GM12878 (cell line): ENCODE measurements at regions not wholly inside any gene's neighbourhood (a gene's known extent, or its start where the extent isn't known, plus 50 kb on each side); places are given as distances from the start of the nearest gene placed in this dataset.

Experiments
- ATAC-seq: fragments of 200-7000 bp; cut with Tn5 transposase; 3 replicates; pipeline ENCODE4 v1.9.1; 2020; ENCODE audit warnings: mild to moderate bottlenecking, moderate library complexity
- BruUV-seq: library from RNA; stranded (reverse); fragments of 400-500 nt; replicated peaks from 2 replicates; lab custom pipeline; 2021; lab: Mats Ljungman, UMichigan
- CTCF ChIA-PET: fragments of 300-600 bp; sonication (Branson Sonifier 250); formaldehyde crosslinking; extraction: SDS; loops from one replicate; lab custom pipeline; 2021; ENCODE audit warnings: inconsistent platforms; lab: Yijun Ruan, JAX
- POLR2A ChIA-PET: fragments of 350-600 bp; formaldehyde crosslinking; extraction: SDS; loops from one replicate; lab custom pipeline; 2021; ENCODE audit warnings: inconsistent platforms; lab: Charles Lee
- RAD21 ChIA-PET: fragments of 300-600 bp; sonication (Branson Sonifier 250); formaldehyde crosslinking; loops from one replicate; lab custom pipeline; 2023; ENCODE audit warnings: antibody characterized with exemption; ENCODE audit not compliant: unreplicated experiment; lab: Charles Lee
- SMC1A ChIA-PET: fragments of 300-600 bp; sonication (Branson Sonifier 250); formaldehyde crosslinking; loops from one replicate; lab custom pipeline; 2023; ENCODE audit not compliant: unreplicated experiment, uncharacterized antibody; lab: Charles Lee
- DNase-seq: peaks from one replicate; pipeline ENCODE4 v3.0.0-alpha.2; 2011; ENCODE audit warnings: low read depth, low spot score
- FAIRE-seq: peaks from 3 replicates; lab custom pipeline; 2011; peaks lifted over from hg19 to GRCh38; lab: Jason Lieb, UNC
- H2AFZ ChIP-seq: 2 replicates; pipeline ENCODE4 v1.6.0; 2011; ENCODE audit warnings: low read depth, low read length, control low read depth; ENCODE audit not compliant: control insufficient read depth
- H3K27ac ChIP-seq: 2 replicates; pipeline ENCODE4 v1.5.1; 2011; ENCODE audit warnings: control low read depth; ENCODE audit not compliant: control insufficient read depth, insufficient read depth
- H3K27me3 ChIP-seq, 2 experiments: replicated peaks in 1 of 2; 2 replicates each; pipeline versions ENCODE4 v1.6.0 to v1.6.1; 2011; ENCODE audit warnings: low read length in 1 of 2; ENCODE audit not compliant: control insufficient read depth in 2 of 2, insufficient read depth in 2 of 2
- H3K36me3 ChIP-seq, 2 experiments: 2 replicates each; pipeline ENCODE4 v1.5.1; 2011; ENCODE audit warnings: low read length in 1 of 2; ENCODE audit not compliant: control insufficient read depth in 2 of 2, insufficient read depth in 2 of 2
- H3K4me1 ChIP-seq: 2 replicates; pipeline ENCODE4 v1.6.1; 2011; ENCODE audit warnings: mild to moderate bottlenecking, low read length, moderate library complexity, mixed read lengths; ENCODE audit not compliant: control insufficient read depth, insufficient read depth
- H3K4me2 ChIP-seq: 2 replicates; pipeline ENCODE4 v1.6.0; 2011; ENCODE audit warnings: control low read depth; ENCODE audit not compliant: control insufficient read depth, insufficient read depth
- H3K4me3 ChIP-seq: fragments of 200-600 bp; sonication (generic); 2 replicates; pipeline ENCODE4 v1.5.1; 2016
- H3K79me2 ChIP-seq: 2 replicates; pipeline ENCODE4 v1.6.0; 2011; ENCODE audit warnings: low read length; ENCODE audit not compliant: control insufficient read depth, insufficient read depth
- H3K9ac ChIP-seq: 2 replicates; pipeline ENCODE4 v1.8.0; 2011; ENCODE audit warnings: low read length, control low read depth, mixed read lengths; ENCODE audit not compliant: control insufficient read depth, insufficient read depth
- H3K9me3 ChIP-seq: replicated peaks from 3 replicates; pipeline ENCODE4 v1.5.1; 2011; ENCODE audit warnings: mild to moderate bottlenecking, low read length; ENCODE audit not compliant: control insufficient read depth, insufficient read depth
- H4K20me1 ChIP-seq: 2 replicates; pipeline ENCODE4 v1.6.0; 2011; ENCODE audit not compliant: control insufficient read depth, insufficient read depth
- BHLHE40 ChIP-seq, 2 experiments: fragments of 450-650 bp in 1 of 2; IDR thresholded peaks; 2 replicates each; pipeline ENCODE4 v1.6.1; 2011 to 2017; ENCODE audit warnings: low read depth in 2 of 2, borderline replicate concordance in 1 of 2, improper control_type of control experiment in 1 of 2, low read length in 1 of 2, mild to moderate bottlenecking in 1 of 2
- EED ChIP-seq: sonication (generic); IDR thresholded peaks from 2 replicates; pipeline ENCODE4 v1.6.1; 2016; ENCODE audit warnings: antibody characterized with exemption, low read depth
- EGR1 ChIP-seq, 2 experiments: IDR thresholded peaks; 1 replicate in 1 of 2; 2 replicates in 1 of 2; pipeline ENCODE4 v1.6.1; 2011 to 2012; ENCODE audit warnings: low read depth in 2 of 2, low read length in 2 of 2, borderline replicate concordance in 1 of 2, mild to moderate bottlenecking in 1 of 2, moderate library complexity in 1 of 2
- JUND ChIP-seq: IDR thresholded peaks from 2 replicates; pipeline ENCODE4 v1.6.1; 2012; ENCODE audit warnings: low read depth, mild to moderate bottlenecking, low read length, improper control_type of control experiment, moderate library complexity
- MEF2A ChIP-seq: IDR thresholded peaks from 2 replicates; pipeline ENCODE4 v1.6.1; 2011; ENCODE audit warnings: low read depth, mild to moderate bottlenecking, low read length, moderate library complexity; ENCODE audit not compliant: insufficient read depth
- NBN ChIP-seq: fragments of 450-650 bp; IDR thresholded peaks from 2 replicates; pipeline ENCODE4 v1.6.1; 2016
- NFXL1 ChIP-seq: fragments of 450-650 bp; IDR thresholded peaks from 2 replicates; pipeline ENCODE4 v1.6.1; 2017; ENCODE audit warnings: antibody characterized with exemption, mild to moderate bottlenecking, borderline replicate concordance
- RAD21 ChIP-seq: IDR thresholded peaks from 2 replicates; pipeline ENCODE4 v1.6.1; 2011; ENCODE audit warnings: mild to moderate bottlenecking, low read depth, low read length, moderate library complexity; ENCODE audit not compliant: insufficient read depth
- RAD51 ChIP-seq: fragments of 450-650 bp; IDR thresholded peaks from 2 replicates; pipeline ENCODE4 v1.6.1; 2016; ENCODE audit warnings: moderate library complexity, mild to moderate bottlenecking, inconsistent platforms
- SUPT20H ChIP-seq: IDR thresholded peaks from 2 replicates; pipeline ENCODE4 v1.6.1; 2011; ENCODE audit warnings: low read depth, mild to moderate bottlenecking, low read length, moderate library complexity, borderline replicate concordance; ENCODE audit not compliant: control insufficient read depth
- TCF12 ChIP-seq: IDR thresholded peaks from 2 replicates; pipeline ENCODE4 v1.6.1; 2011; ENCODE audit warnings: low read depth, mild to moderate bottlenecking, low read length
- WGBS: methylation state at CpG from one replicate; pipeline ENCODE4 v1.1.6; 2016; ENCODE audit warnings: low lambda C conversion rate; ENCODE audit not compliant: insufficient replicate concordance, insufficient coverage; ENCODE audit errors: missing lambda C conversion rate; 5-methylcytosine and 5-hydroxymethylcytosine counted together
- in situ Hi-C: fragments of 300-500 bp; cut with MboI; formaldehyde crosslinking; loops from 9 replicates; pipeline ENCODE4 v1.14.3; 2018; ENCODE audit warnings: mixed read lengths
- intact Hi-C: fragments of 100-400 bp; cut with micrococcal nuclease; formaldehyde crosslinking; loops from one replicate; pipeline ENCODE4 v1.14.2; 2022; ENCODE audit not compliant: unreplicated experiment
- TF ChIP-seq, protein P1 (sequence below): fragments of 450-650 bp; IDR thresholded peaks from 2 replicates; pipeline ENCODE4 v1.6.1; 2017; ENCODE audit warnings: antibody characterized with exemption, mild to moderate bottlenecking, moderate library complexity
- TF ChIP-seq, protein P2 (sequence below): IDR thresholded peaks from 2 replicates; pipeline ENCODE4 v1.6.1; 2012; ENCODE audit warnings: low read depth, low read length, improper control_type of control experiment
- TF ChIP-seq, protein P3 (sequence below): fragments of 450-650 bp; IDR thresholded peaks from 2 replicates; pipeline ENCODE4 v1.6.1; 2014; ENCODE audit warnings: mild to moderate bottlenecking

DNA sequence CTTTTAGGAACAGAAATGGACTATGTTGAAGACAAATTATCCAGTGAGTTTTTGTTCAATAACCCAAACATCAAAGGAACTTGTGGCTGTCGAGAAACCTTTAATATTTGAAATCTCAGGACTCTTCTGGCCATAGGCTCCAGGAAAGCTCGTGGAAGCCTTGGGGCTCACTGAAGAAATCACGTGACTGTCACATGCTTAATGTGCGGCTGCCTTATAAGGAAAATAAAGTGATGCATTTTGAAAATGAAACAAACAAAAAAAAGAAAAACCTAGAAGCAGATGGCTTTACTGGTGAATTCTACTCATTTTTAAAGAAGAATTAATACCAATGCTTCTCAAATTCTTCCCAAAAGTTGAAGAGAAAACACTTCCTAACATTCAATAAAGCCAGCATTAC is 228.4 kb upstream of the RAB4A start:
- Histone ChIP-seq H3K9me3 (no peaks in the 10 kb centered on the region), H3K4me3 (no peak overlapping the region), H3K4me2 (no peak overlapping the region), H3K4me1 (no peaks in the 10 kb centered on the region), H3K27ac (no peak overlapping the region), H3K36me3 (no peaks in the 10 kb centered on the region), H3K9ac (no peak overlapping the region), H3K79me2 (no peaks in the 10 kb centered on the region), H3K27me3 (peaks cover 0 to 2% of the 10 kb centered on the region in 2 experiments; a peak in 3 of 4 replicates), H4K20me1 (no peaks in the 10 kb centered on the region), H2AFZ (no peak overlapping the region)
- in situ Hi-C loops (no loop called here), intact Hi-C loops (no loop called here)
- SMC1A ChIA-PET = no interaction called here
- DNase-seq (no peak), ATAC-seq (no peak), FAIRE-seq (no peak)
- POLR2A ChIA-PET = no interaction called here
- no TSS peak for BruUV-seq
- RAD21 ChIA-PET = no interaction called here
- TF ChIP-seq, protein P1, sequence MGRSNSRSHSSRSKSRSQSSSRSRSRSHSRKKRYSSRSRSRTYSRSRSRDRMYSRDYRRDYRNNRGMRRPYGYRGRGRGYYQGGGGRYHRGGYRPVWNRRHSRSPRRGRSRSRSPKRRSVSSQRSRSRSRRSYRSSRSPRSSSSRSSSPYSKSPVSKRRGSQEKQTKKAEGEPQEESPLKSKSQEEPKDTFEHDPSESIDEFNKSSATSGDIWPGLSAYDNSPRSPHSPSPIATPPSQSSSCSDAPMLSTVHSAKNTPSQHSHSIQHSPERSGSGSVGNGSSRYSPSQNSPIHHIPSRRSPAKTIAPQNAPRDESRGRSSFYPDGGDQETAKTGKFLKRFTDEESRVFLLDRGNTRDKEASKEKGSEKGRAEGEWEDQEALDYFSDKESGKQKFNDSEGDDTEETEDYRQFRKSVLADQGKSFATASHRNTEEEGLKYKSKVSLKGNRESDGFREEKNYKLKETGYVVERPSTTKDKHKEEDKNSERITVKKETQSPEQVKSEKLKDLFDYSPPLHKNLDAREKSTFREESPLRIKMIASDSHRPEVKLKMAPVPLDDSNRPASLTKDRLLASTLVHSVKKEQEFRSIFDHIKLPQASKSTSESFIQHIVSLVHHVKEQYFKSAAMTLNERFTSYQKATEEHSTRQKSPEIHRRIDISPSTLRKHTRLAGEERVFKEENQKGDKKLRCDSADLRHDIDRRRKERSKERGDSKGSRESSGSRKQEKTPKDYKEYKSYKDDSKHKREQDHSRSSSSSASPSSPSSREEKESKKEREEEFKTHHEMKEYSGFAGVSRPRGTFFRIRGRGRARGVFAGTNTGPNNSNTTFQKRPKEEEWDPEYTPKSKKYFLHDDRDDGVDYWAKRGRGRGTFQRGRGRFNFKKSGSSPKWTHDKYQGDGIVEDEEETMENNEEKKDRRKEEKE = no peak
- no peak for TF ChIP-seq TCF12
- peak; percentile 73 for TF ChIP-seq RAD51
- WGBS = 32% methylated on average over 4 of the region's 4 CpGs
- CTCF ChIA-PET = no interaction called here

DNA sequence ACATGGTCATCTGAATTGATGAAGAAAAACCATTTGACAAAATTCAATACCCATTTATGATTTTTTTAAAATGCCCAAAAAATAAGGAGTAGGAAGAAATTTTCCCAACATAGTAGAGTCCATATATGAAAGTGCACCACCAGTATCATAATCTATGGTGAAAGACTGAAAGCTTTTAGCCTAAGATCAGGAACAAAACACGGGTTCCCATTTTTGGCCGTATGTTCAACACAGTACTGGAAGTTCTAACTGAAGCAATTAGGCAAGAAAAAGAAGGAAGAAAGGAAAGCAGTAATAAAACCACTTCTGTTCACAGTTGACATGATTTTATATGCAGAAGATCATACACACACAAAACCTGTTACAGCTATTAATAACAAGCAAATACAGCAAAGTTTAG is 227.8 kb upstream of the RAB4A start:
- H4K20me1 ChIP-seq = no peaks in the 10 kb centered on the region
- ChIA-PET CTCF (no interaction called here), POLR2A (no interaction called here), SMC1A (no interaction called here), RAD21 (no interaction called here)
- H3K4me1 ChIP-seq = no peaks in the 10 kb centered on the region
- no peak overlapping the region for H3K27ac ChIP-seq
- no peak overlapping the region for H3K4me2 ChIP-seq
- BruUV-seq = no TSS peak
- H3K9ac ChIP-seq = no peak overlapping the region
- no peaks in the 10 kb centered on the region for H3K9me3 ChIP-seq
- peaks cover 0 to 2% of the 10 kb centered on the region in 2 experiments; a peak in 3 of 4 replicates for H3K27me3 ChIP-seq
- no peak for FAIRE-seq
- ATAC-seq = no peak
- 43% methylated on average over 2 of the region's 2 CpGs for WGBS
- H3K79me2 ChIP-seq = no peaks in the 10 kb centered on the region
- no peaks in the 10 kb centered on the region for H3K36me3 ChIP-seq
- H3K4me3 ChIP-seq = no peak overlapping the region
- no peak overlapping the region for H2AFZ ChIP-seq
- no peak for DNase-seq
- intact Hi-C loops (no loop called here), in situ Hi-C loops (no loop called here)
- TF ChIP-seq, protein P2, sequence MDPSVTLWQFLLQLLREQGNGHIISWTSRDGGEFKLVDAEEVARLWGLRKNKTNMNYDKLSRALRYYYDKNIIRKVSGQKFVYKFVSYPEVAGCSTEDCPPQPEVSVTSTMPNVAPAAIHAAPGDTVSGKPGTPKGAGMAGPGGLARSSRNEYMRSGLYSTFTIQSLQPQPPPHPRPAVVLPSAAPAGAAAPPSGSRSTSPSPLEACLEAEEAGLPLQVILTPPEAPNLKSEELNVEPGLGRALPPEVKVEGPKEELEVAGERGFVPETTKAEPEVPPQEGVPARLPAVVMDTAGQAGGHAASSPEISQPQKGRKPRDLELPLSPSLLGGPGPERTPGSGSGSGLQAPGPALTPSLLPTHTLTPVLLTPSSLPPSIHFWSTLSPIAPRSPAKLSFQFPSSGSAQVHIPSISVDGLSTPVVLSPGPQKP = no peak
- TF ChIP-seq RAD21 (no peak), NBN (no peak), SUPT20H (no peak), JUND (no peak), EGR1 (IDR thresholded peaks at IDR 0.05; ENCODE audit: borderline replicate concordance in 1 of 2, low read depth in 2 of 2, low read length in 2 of 2) (no peak), EED (no peak), NFXL1 (no peak), MEF2A (no peak), BHLHE40 (IDR thresholded peaks at IDR 0.05; ENCODE audit: borderline replicate concordance in 1 of 2, low read depth in 2 of 2, low read length in 1 of 2) (no peak)
- TF ChIP-seq, protein P3, sequence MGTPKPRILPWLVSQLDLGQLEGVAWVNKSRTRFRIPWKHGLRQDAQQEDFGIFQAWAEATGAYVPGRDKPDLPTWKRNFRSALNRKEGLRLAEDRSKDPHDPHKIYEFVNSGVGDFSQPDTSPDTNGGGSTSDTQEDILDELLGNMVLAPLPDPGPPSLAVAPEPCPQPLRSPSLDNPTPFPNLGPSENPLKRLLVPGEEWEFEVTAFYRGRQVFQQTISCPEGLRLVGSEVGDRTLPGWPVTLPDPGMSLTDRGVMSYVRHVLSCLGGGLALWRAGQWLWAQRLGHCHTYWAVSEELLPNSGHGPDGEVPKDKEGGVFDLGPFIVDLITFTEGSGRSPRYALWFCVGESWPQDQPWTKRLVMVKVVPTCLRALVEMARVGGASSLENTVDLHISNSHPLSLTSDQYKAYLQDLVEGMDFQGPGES = no peak
